Omental fat pad (tissue), 3 donors: ENCODE measurements at regions not wholly inside any gene's neighbourhood (a gene's known extent, or its start where the extent isn't known, plus 50 kb on each side); places are given as distances from the start of the nearest gene placed in this dataset.

Source experiments
- ATAC-seq: fragments of 150-250 bp; one replicate; pipeline ENCODE4 v1.9.1; 2016; ENCODE audit warnings: mild to moderate bottlenecking, moderate library complexity; ENCODE audit not compliant: low FRiP score
- DNase-seq: peaks from one replicate; pipeline ENCODE4 v3.0.0-alpha.2; 2019; ENCODE audit warnings: low spot score
- TF ChIP-seq, protein P1 (sequence below), 3 donors: fragments of 450-650 bp; IDR thresholded peaks; one replicate each; pipeline ENCODE4 v1.5.1; 2016 to 2017; ENCODE audit warnings: antibody characterized with exemption in 3 of 3, mild to moderate bottlenecking in 3 of 3, moderate library complexity in 2 of 3

DNA sequence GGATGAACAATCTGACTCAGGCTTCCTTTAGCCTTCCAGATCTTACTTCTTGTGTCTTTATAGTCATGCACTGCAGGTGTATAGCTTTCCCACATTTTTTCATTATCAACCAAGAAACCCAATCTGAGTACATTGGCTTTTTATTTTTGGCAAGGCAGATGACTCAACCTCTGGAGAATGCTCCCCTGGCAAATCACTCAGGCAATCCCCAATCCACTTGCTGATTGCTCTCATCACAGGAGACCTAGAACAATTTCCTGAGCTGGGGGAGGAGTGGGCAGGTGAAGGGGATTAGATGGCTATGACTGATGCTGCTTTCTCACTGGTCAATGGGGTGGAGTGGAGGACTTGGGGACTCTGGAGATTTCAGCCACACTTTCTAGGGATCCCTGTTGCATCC, 134.4 kb downstream of the SLC16A9 start:
- no peak for DNase-seq
- no peak for ATAC-seq
- TF ChIP-seq, protein P1, sequence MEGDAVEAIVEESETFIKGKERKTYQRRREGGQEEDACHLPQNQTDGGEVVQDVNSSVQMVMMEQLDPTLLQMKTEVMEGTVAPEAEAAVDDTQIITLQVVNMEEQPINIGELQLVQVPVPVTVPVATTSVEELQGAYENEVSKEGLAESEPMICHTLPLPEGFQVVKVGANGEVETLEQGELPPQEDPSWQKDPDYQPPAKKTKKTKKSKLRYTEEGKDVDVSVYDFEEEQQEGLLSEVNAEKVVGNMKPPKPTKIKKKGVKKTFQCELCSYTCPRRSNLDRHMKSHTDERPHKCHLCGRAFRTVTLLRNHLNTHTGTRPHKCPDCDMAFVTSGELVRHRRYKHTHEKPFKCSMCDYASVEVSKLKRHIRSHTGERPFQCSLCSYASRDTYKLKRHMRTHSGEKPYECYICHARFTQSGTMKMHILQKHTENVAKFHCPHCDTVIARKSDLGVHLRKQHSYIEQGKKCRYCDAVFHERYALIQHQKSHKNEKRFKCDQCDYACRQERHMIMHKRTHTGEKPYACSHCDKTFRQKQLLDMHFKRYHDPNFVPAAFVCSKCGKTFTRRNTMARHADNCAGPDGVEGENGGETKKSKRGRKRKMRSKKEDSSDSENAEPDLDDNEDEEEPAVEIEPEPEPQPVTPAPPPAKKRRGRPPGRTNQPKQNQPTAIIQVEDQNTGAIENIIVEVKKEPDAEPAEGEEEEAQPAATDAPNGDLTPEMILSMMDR (IDR thresholded peaks at IDR 0.05): no peak

DNA sequence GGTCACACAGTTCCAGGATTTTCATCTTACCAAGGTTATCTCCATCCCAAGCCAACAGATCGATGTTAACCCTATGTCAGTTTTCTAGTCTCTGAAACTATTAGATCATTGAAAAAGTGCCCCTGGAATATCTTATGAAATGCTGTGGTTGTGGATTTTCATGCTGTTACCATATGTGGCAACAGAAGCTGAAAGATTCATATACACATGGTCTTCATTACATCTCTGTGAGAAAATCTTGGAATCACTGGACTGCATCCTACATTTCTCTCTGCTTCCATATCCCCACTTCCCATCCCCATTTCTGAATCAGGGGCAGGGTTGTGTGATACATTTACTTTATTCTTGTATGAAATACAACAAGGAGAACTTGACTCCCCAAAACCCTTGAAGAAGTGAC, 146.1 kb downstream of the SLC16A9 start:
- DNase-seq (no peak), ATAC-seq (no peak)
- TF ChIP-seq, protein P1 (IDR thresholded peaks at IDR 0.05): no peak

DNA sequence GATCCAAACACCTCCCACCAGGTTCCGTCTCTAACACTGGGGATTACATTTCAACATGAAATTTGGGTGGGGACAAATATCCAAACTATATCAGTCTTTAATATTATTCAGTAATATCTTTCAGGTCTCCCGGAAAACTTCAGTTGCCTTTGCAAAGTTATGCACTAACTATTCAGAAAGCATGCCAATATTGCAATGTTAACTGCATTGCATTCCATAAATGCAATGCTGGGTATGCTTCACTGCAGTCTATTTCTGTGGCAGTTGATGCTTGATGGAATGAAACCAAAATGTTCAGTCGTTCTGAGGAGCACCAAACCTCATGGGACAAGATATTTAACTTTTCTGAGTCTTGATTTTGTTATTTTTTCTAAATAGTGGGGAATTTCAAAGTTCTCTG, 147.5 kb downstream of the SLC16A9 start:
- no peak for DNase-seq
- TF ChIP-seq, protein P1 (IDR thresholded peaks at IDR 0.05): no peak
- no peak for ATAC-seq

DNA sequence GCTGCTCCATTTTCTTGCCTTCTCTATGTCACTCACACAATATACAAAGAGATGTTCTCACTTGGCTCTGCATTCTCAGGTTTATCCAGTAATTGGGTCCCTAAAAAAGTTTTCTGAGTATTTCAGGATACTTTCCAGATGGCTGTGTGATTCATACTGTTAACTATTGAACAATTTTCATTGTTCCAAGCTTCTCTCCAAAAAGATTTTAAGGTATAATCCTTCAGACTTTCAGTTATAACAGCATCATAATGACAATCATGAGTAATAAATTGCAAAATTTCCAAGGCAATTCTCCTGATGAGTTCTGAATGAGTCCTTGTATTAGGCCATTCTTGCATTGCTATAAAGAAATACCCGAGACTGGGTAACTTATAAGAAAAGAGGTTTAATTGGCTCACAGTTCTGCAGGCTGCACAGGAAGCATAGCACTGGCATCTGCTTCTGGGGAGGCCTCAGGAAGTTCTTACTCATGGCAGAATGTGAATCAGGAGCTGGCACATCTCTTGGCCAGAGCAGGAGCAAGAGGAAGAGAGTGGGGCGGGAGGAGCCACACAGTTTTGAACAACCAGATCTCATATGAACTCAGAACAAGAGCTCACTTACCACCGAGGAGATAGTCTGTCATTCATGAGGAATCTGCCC, 148.1 kb downstream of the SLC16A9 start:
- no peak for ATAC-seq
- DNase-seq: no peak
- TF ChIP-seq, protein P1 (IDR thresholded peaks at IDR 0.05): no peak

DNA sequence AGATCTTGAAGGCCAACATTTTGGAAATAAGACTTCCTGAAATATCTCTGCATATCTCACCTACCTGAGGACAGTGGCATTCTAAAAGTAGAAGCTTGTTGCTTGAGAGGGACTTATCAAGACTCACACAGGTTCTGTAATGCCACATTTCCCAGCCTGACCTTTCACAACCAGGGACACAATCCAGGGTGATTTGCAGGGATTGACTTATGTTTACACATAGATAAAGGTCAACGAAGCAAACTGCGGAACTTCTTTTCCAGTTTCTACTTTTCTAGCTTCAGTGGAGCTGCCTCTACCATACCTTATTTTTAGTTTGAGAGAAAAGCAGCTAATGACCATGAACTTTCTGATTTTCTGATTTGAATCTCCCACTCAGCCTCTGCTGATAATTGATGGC, 148.7 kb downstream of the SLC16A9 start:
- TF ChIP-seq, protein P1 (IDR thresholded peaks at IDR 0.05): no peak
- DNase-seq (no peak), ATAC-seq (no peak)

DNA sequence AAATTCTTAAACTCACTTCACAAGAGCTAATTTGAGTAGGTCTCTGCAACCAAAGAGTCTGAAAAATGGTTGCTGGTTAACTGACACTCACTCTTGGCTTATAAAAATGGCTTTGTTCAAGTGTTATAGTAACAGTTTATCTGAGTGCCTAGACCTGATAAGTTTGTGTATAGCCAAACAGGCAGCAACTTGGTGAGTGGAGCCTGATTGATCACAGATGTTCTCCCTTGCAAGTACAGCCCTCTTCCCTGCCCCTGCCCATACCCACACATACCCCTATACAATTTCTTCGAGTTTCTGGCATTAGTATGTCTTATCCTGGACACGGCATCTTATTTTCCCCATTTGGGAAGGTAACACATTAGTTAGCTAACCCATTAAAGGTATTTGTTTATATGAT, 149.5 kb downstream of the SLC16A9 start:
- DNase-seq (no peak), ATAC-seq (no peak)
- TF ChIP-seq, protein P1 (IDR thresholded peaks at IDR 0.05): no peak

DNA sequence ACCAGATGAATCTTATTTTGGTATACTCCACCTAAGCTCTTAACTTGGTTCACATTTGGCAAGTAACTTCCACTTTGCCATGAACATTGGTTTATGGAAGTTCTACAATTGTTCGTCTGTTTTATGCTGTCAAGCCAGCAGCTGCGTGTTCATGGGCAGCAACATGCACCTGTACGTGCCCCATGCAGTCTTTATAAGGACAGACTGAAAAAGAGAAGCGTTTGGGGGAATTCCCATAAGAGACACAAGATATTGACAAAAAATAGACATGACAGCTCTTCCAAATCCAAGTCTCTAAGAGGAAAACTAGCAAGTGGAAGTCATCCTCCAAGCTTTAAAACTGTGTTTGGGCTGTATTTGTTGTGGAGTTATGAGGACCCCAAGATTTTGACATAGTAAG, 151.6 kb downstream of the SLC16A9 start:
- ATAC-seq: no peak
- TF ChIP-seq, protein P1 (IDR thresholded peaks at IDR 0.05): no peak
- DNase-seq: no peak
